ENCODE measurements at regions not wholly inside any gene's neighbourhood (a gene's known extent, or its start where the extent isn't known, plus 50 kb on each side); places are given as distances from the start of the nearest gene placed in this dataset.
"Not testable (repeated sequence)": the region's sequence is repeated elsewhere in the genome, so short reads cannot be mapped to it uniquely, and the experiment has no call there.

DNA sequence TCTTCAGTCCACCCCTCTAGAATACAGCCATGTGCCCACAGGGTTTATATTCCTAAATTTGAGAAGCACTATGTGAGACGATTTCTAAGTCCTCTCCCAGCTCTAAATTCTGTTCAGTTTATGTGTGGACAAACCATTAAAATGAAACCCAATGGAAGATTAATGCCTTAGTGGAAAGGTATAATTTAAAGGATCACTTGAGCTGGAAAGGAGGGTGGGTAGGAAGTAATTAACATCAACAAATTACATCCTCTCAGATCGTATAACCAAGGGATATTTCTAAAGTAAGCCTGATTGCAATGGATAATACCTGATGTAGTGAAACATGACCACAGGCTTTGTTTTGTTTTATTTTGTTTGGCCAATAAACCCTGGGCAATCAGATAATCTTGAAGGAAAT, 511.0 kb upstream of the COBL start:
- DNase-seq (ENCODE audit: low read depth in 2 of 3, low spot score in 2 of 3), result no peak

DNA sequence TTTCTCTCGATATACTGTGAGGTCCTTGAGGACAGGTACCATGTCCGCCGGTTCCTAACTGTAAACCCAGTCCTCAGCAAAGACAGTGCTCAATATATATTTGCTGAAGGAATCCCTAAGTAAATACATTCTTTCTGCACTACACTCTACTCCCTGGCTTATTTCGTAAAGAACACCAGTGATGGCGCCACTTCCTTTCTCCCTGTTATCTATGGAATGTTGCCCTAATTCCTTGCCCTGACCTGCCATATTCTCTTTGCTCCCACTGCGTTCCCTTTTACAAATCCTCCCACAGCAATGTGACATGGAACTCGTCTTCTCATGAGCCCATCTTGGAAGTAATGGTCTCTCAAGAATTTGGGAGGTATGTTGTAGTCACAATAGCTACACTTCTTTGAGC, 507.4 kb upstream of the COBL start:
- no peak for DNase-seq (ENCODE audit: low read depth in 2 of 3, low spot score in 2 of 3)

DNA sequence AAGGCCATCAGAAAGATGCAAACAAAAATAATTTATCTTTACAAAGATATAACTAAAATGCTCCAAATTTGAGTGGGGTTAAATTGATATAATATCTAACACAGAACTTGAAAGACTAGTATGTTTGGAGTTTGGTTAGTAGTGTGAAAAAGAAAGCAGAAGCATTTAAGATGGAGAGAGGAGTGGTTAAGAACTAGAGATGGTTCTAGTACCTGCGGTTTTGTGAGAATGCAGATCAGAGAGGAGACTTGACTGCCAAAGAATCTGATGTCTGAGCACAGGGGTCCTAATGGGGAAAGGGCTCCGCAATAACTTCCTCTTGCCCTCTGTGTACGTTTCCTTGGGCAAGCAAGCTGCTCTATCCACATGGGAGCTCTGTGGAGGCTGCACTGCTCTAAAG, 506.8 kb upstream of the COBL start:
- no peak for DNase-seq (ENCODE audit: low read depth in 2 of 3, low spot score in 2 of 3)

DNA sequence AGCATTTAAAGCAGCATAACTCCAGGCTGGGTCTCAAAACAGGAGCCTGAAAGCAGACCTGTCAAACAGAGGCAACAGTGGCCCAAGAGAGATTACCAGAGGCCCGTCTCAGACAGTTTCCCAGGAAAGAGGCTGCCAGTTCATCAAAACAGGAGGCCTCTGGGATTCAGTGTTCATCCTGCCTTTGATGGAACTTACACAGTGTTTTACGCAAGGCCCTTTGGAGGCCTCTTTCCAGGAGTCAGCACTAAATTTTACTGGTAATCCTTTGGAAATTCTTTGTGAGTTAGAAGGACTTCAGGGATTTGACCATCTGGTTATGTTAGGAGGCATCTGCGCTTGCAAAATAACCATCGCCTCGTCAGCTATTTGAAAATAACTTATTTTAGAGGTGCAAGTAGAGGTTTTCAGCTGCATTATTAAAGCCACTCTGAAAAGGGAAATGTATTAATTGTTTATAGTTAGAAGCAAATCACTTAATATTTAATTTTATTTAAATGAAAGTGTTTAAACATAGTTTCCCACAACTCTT, 501.2 kb upstream of the COBL start:
- no peak for DNase-seq (ENCODE audit: low read depth in 2 of 3, low spot score in 2 of 3)

DNA sequence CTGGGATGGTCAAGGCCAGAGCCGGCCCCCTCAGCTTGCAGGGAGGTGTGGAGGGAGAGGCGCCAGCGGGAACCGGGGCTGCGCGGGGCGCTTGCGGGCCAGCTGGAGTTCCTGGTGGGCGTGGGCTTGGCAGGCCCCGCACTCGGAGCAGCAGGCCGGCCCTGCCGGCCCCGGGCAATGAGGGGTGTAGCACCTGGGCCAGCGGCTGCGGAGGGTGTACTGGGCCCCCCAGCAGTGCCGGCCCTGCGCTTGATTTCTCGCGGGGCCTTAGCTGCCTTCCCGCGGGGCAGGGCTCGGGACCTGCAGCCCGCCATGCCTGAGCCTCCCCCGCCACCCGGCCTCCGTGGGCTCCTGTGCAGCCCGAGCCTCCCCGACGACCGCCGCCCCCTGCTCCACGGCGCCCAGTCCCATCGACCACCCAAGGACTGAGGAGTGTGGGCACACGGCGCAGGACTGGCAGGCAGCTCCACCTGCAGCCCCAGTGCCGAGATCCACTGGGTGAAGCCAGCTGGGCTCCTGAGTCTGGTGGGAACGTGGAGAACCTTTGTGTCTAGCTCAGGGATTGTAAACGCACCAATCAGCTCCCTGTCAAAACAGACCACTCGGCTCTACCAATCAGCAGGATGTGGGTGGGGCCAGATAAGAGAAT, 489.3 kb upstream of the COBL start:
- not testable (repeated sequence) for DNase-seq (ENCODE audit: low read depth in 2 of 3, low spot score in 2 of 3)

DNA sequence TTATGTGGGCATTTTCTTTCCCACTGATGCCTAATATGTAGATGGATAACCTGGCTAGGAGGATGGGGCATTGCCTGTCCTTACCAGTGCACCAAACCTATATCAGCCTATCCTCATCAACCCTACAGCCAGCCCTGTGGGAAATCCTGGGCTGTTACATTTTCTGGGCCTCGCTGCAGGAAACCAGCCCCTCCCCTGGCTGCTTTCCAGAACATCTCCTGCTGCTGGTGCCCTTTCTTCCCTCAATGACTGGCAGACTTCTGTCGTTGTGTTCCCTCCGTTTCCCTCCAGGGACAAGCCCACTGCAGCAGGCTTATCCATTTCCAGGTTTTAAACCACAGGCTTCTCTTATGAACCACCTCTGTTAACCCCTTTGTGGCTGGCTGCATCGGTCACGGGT, 486.1 kb upstream of the COBL start:
- no peak for DNase-seq (ENCODE audit: low read depth in 2 of 3, low spot score in 2 of 3)

DNA sequence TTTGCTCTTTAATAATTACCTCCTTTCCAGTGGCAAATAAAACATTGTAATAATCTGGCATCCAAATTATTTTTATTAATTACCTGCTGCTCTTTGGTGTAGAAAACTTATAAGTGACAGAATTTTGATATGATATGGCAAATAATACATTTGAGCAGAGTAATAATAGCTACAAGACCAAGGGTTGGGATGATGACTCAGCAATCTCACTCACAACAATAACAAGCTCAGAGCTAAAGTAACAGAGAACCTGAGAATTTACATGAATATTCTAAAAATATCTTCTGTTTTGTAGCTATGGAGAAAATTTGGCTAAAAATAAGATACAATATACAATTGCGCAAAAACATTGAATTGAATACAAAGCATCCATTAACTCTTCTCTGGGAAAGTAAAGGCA, 480.8 kb upstream of the COBL start:
- no peak for DNase-seq (ENCODE audit: low read depth in 2 of 3, low spot score in 2 of 3)

DNA sequence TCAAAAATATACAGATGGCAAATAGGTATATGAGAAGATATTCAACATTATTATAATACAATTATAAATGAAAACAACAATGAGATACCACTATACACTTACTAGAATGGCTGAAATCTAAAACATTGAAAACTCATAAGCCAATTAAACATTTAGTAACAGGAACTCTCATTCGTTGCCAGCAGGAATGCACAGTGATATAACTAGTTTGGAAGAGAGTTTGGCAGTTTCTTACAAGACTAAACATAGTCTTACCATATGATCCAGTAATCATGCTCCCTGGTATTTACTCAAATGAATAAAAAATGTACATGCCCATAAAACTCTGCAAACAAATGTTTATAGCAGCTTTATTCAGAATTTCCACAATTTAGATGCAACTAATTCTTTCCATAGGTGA, 476.2 kb upstream of the COBL start:
- DNase-seq (ENCODE audit: low read depth in 2 of 3, low spot score in 2 of 3), result no peak

DNA sequence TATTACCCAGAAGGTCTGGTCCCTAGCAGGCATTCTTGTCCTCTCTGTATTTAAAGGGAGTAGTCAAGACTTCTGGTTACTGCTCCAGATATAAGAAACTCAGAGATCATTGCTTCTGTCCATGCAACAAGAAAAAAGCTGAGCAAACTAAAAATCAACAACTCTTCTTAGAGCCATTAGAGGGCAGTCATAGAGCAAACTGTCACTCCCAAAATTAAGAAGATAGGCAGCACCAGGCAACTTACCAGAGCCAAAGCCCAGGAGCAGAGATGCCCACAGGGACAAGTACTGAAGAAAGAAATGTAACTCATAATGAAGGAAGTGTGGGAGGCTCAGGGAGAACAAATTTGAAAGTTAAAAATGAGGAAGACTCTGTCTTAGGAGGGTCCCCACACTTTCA, 472.9 kb upstream of the COBL start:
- DNase-seq (ENCODE audit: low read depth in 2 of 3, low spot score in 2 of 3), result no peak

DNA sequence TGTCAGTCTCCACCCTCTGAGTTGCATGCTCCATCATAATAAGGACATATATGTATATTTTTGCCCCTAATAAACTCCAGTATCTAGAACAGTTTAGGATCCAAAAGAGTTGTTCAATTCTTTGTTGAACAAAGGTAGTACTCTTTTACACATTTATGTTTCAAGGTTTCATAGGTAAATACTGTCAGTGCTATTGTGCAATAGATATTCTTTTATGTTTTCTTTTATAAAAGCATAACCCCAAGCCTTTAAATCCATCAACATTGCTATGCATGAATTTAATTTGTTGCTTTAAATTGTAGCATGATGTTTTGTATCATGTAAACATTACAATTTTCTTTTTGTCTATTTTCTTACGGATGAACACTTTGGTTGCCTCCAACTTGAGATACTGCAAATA, 469.7 kb upstream of the COBL start:
- no peak for DNase-seq (ENCODE audit: low read depth in 2 of 3, low spot score in 2 of 3)

DNA sequence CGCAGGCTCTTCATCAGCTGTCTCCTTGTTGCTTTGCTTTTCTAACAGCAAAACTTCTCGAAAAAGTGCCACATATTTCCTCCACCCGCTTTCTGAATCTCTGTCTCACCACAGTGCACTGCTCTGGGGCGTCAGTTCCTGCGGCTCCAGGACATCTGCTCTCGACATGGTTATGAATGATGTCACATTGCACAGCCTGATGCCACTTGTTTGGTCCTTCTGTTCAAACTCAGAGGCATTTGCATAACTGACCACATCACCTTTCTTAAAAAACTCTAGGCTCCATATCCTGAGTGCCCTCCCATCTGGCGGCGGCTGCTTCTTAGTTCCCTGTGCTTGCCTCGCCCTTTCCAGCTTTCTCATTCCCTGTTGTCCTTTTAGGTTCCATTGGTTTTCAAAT, 469.3 kb upstream of the COBL start:
- DNase-seq (ENCODE audit: low read depth in 2 of 3, low spot score in 2 of 3), result no peak

DNA sequence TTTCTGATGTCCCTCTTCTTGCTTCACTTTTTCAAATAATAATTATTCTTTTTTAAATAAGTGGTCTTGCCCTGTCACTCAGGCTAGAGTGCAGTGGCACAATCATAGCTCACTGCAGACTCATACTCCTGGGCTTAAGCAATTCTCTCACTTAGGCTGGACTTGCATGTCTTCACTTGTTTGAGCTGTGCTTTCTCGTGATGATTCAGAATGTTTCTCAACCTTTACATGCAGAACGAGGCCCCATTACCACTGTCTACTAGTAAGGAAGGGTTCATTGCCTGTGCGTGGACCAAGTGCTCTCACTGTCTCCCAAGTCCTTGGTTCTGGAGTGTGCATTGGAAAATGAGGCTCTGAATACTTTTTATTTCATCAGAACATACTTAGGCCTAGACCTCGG, 468.6 kb upstream of the COBL start:
- DNase-seq (ENCODE audit: low read depth in 2 of 3, low spot score in 2 of 3), result no peak

DNA sequence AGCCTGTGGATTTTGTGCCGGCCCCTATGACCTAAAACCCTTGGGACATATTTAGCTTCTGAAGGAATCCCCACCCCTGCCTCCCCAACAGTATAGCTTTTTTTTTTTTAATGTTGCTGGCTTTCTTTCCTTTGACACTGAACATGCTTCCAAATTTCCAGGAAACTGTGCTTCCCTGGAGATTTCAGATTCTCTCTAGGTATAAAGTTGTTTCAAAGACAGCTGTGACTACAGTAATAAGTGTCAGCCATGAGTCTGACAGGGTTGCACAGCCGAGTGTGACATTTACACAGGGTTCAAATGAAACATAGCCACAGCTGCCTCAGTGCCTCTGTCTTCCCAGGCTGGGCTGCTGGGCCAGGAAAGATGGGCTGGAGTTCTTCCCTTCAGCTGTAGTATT, 466.6 kb upstream of the COBL start:
- no peak for DNase-seq (ENCODE audit: low read depth in 2 of 3, low spot score in 2 of 3)

DNA sequence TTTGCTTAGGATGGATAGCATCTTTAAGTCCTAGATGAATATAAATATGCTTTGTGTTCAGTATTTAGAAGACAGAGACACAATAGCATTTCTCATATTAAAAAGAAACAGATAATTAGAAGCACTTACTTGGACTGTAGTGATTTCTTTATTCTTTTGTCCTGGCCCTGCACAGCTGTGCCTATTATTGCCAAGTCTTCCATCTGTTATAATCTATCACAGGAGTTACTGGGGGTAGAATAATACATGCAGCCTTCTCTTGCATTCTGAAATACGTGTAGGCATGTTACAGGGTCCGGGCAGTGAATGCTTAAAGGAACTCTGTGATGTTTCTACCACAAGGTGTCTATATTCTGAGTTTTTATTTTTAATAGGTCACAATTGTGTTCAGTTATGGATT, 461.5 kb upstream of the COBL start:
- no peak for DNase-seq (ENCODE audit: low read depth in 2 of 3, low spot score in 2 of 3)

DNA sequence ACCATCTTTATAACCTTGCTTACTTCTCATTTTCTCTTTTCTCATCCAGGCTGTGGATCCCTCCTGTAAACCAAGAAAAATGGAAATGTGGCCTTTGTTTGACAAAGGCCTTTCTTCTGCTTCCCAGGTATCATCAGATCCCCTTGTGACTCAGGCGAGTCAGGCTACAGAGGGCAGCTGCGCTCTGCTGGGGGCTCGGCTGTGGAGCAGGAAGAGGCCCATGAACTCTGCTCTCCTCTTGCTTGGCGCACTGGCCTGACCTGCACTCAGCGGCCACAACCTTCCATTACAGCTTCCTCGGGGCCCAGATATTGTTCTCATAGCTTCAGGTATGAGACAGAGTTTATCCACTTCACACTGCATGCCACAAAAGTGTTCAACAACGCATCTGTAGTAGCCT, 457.6 kb upstream of the COBL start:
- no peak for DNase-seq (ENCODE audit: low read depth in 2 of 3, low spot score in 2 of 3)

DNA sequence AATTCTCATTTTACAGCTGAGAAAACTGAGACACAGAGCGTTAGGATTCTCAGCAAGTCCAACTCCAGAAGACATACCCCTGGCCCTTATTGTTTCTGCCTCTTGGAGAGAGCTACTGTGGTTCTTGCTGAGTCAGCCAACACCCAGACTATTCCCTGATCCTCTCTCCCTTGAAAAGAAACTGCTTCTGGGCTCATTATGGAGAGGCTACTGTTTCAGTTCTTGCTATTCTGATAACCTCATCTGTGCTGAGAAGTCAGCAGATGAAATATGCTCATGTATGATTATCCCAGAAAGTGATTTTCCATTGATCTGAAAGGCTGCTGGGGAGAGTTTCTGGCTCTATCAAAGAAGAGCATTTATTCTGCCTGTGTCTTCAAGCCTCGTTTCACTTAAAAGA, 455.6 kb upstream of the COBL start:
- DNase-seq (ENCODE audit: low read depth in 2 of 3, low spot score in 2 of 3), result no peak

DNA sequence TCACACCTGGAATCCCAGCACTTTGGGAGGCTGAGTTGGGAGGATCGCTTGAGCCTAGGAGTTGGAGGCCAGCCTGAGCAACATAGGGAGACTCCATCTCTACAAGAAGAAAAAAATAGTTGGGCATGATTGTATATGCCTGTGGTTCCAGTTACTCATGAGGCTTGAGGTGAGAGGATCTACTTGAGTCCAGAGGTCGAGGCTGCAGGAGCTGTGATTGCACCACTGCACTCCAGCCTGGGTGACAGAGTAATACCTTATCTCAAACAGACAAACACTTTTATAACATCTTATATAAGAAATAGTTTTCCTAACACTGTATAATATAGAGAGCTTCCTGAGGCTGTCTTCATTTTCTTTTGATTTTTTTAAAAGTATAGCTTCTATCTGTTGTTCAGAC, 448.4 kb upstream of the COBL start:
- DNase-seq (ENCODE audit: low read depth in 2 of 3, low spot score in 2 of 3), result no peak

DNA sequence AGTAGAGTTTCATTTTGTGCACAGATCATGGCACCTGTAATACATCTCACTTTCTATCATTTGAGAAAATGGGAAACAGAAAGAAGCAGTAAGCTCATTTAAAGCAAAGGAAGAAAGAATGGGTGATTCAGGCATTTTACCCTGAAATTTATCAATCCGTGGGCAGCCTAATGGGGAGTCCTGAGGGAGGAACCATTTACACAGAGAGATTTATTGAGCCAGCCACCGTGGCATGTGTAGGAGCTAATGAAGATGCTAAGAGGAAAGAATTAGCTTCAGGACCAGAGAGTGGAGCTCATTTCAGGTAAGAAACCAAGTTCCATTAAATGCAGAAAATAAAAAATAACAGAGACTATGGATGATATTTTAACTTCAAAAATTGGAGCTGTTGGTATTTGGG, 443.4 kb upstream of the COBL start:
- DNase-seq (ENCODE audit: low read depth in 2 of 3, low spot score in 2 of 3), result no peak

DNA sequence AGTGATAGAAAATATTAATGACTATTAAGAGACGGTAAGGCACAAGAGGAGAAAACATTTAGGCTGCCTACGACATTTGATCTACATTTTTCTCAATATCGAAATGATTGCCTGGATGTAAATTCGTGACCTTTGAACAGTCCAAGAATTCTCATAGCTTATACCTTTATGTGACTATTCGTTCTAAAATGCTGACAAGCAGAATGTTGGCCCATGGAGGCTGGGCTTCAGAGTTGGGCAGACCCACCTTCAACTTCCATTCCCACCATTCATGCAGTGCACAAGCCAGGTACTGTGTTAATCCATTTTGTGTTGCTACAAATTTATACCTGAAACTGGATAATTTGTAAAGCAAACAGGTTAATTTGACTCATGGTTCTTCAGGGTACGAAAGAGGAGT, 441.4 kb upstream of the COBL start:
- no peak for DNase-seq (ENCODE audit: low read depth in 2 of 3, low spot score in 2 of 3)

DNA sequence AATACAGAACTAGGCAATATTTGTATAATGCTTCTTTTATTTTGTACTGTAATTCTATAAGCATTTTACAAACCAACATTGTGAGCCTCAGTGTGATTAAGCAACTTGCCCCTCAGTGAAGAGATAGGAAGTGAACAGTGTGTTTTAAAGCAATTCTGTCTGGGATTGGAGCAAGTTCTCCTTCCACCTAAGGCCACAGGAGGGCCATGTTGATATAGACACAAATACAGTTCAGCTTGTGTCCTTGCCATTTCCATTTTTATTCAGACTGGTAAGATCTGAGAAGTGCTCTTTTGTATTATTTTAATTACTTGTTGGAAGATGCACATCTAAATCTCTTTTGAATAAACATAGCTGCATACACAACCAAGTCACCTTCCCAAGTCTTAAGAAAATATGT, 416.3 kb upstream of the COBL start:
- no peak for DNase-seq (ENCODE audit: low read depth in 2 of 3, low spot score in 2 of 3)

DNA sequence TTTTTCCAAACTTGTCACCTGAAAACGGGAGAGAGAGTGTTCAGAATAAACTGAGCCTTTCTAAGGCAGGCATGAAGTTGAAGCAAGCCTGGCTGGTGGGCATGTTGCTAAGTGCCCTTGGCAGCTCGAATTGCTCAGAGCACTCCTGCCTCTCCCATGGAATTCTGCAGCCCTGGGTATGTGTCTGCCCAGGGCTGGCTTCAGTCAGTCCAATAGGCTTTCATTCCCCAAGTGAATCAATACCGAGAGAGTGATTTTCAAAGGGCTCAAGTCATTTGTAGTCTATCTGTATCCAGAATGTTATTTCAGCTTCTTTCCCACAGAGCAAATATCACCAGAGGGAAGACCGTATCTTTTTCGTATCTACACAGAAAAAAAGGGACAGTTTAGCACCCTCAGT, 415.5 kb upstream of the COBL start:
- DNase-seq (ENCODE audit: low read depth in 2 of 3, low spot score in 2 of 3), result no peak

DNA sequence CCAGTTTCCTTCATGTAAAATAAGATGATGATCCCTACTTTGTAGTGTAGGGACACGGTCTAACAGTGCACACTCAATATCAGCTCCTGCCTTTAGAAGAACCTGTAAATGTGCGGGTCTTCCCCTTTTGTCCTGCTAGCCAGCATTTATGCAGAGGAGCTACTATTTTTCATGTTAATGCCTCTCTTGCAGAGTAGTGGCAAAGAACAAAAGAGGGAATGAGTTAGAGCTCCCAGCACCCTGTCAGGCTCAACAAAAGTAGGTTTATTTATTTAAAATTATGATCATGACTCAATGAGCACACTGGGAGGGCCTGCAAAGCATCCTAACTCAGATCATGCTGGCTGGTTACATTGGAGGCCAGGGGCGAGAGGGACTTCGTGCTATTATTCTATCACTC, 414.5 kb upstream of the COBL start:
- no peak for DNase-seq (ENCODE audit: low read depth in 2 of 3, low spot score in 2 of 3)

DNA sequence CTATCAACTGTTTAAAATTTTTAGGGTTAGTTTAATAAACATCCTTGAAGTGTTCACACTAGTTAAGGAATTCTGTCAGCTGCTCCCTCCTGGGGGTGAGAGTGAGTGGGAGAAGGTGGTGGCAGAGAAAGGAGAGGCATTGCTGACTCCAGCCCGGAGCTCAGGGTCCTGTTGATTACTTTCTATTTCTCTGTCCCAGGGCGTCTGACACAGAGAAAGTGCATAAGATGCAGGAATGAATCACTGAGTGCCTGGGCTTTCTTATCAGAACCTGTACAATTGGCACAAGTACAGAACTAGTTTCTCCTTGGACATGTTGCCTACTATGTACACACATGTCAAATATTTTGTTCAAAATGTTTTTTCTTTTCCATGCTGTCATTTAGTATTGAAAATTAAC, 410.8 kb upstream of the COBL start:
- no peak for DNase-seq (ENCODE audit: low read depth in 2 of 3, low spot score in 2 of 3)

DNA sequence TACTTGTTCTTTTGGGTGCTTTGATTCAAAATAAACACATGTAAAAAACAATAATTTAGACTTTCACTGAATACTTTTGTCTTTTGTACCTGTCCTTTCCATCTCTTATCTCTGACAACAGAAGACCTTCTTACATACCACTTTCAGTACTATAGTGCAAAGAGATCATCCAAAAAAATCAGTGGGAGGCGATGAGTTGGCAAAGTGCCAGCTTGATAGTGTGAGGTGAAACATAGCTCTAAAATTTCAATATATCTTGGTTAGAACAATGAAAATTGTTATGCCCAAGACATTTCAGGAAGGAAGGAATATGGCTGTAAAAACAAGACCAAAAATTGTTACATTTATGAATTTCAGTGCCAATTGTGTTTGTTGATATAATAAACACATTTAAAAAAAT, 390.2 kb upstream of the COBL start:
- no peak for DNase-seq (ENCODE audit: low read depth in 2 of 3, low spot score in 2 of 3)
